ENCODE measurements at regions not wholly inside any gene's neighbourhood (a gene's known extent, or its start where the extent isn't known, plus 50 kb on each side); places are given as distances from the start of the nearest gene placed in this dataset.

DNA sequence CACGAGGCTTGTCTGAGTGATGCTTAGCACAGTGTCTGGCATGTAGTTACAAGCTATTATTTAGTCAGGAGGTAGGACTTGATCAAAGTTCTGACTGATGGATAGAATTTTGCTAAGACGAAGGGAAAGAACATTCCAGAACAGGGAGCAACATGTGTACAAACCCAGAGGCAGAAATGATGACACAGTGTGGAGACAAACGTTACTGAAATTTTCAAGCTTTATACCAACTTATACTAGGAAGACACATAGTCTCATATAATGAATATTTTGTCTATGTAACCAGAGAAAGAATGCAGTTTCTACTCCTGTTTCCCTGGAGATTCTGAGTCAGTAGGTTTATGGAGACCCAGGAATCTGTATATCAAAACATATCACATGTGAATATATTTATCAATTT lies 123.4 kb downstream of the FAM124B start:
- no peaks in the 10 kb centered on the region for H3K27me3 ChIP-seq (ENCODE audit: control insufficient read depth, insufficient read depth, low read length)
- ChIA-PET POLR2A (no interaction called here), CTCF (interaction anchor here (1.0 to 2.3 kb wide), 5 partner anchors 12 to 308 kb away, joined by 3 to 9 read pairs (median 4); partner anchors contain the start of gene SERPINE2)
- DNase-seq (ENCODE audit: low read depth): peak; percentile 31
- no peak overlapping the region for H3K4me3 ChIP-seq (ENCODE audit: low read depth, low read length)
- H3K36me3 ChIP-seq (ENCODE audit: control insufficient read depth, insufficient read depth, low read length): no peaks in the 10 kb centered on the region
- TF ChIP-seq, protein P1, sequence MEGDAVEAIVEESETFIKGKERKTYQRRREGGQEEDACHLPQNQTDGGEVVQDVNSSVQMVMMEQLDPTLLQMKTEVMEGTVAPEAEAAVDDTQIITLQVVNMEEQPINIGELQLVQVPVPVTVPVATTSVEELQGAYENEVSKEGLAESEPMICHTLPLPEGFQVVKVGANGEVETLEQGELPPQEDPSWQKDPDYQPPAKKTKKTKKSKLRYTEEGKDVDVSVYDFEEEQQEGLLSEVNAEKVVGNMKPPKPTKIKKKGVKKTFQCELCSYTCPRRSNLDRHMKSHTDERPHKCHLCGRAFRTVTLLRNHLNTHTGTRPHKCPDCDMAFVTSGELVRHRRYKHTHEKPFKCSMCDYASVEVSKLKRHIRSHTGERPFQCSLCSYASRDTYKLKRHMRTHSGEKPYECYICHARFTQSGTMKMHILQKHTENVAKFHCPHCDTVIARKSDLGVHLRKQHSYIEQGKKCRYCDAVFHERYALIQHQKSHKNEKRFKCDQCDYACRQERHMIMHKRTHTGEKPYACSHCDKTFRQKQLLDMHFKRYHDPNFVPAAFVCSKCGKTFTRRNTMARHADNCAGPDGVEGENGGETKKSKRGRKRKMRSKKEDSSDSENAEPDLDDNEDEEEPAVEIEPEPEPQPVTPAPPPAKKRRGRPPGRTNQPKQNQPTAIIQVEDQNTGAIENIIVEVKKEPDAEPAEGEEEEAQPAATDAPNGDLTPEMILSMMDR (IDR thresholded peaks at IDR 0.05; ENCODE audit: insufficient read depth, low read depth, low read length): no peak

DNA sequence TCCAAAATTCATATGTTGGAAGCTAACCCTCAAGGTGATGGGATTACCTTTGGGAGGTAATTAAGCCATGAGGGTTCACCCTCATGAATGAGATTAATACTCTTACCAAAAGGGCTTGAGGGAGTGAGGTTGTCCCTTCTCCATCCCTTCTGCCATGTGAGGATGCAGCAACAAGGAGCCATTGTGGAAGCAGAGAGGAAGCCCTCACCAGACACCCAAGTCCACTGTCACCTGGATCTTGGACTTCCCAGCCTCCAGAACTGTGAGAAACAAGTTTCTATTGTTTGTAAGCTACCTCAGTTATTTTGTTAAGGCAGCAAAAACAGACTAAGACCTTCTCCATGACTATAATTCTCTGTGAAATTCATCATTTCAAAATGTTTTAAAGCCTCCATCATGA lies 125.7 kb downstream of the FAM124B start:
- no peak for DNase-seq (ENCODE audit: low read depth)
- no peak overlapping the region for H3K4me3 ChIP-seq (ENCODE audit: low read depth, low read length)
- TF ChIP-seq, protein P1 (IDR thresholded peaks at IDR 0.05; ENCODE audit: insufficient read depth, low read depth, low read length): no peak
- H3K27me3 ChIP-seq (ENCODE audit: control insufficient read depth, insufficient read depth, low read length): no peaks in the 10 kb centered on the region
- ChIA-PET POLR2A (no interaction called here), CTCF (interaction anchor here (0.6 to 1.2 kb wide), 2 partner anchors 196 to 304 kb away, joined by 3 read pairs; no protein-coding TSS in a partner anchor)
- no peaks in the 10 kb centered on the region for H3K36me3 ChIP-seq (ENCODE audit: control insufficient read depth, insufficient read depth, low read length)

DNA sequence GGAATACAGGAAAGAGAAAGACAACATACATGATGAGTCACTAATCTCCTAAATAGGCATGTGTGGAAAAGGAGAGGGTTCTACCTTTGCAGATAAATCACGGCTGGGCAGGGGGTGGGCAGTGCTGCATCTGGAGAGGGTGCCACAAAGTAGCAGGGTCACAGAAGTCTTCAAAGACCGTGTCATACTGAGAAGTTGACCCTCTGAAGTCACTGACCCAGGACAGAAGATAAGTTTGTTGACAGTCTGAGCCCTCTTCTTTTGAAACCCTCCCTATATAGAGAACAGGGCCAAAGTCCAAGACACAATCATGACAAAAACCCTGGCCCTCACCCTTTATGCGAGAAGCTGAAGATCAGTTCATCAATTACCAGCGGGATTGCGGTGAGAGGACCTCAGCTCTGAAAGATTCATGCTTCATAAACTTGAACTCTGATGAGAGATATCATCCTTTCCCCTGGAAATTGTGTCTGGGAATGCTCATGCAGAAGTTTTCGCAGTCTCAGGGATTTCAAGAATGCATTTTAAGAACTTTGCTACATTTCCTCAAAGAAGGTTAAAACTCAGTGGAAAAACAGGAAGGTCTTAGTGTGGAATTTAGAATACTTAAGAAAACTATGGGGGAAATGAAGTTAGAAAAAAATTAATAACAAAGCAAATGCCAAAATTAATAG lies 129.5 kb downstream of the FAM124B start:
- Histone ChIP-seq H3K4me3 (ENCODE audit: low read depth, low read length) (no peak overlapping the region), H3K36me3 (ENCODE audit: control insufficient read depth, insufficient read depth, low read length) (no peaks in the 10 kb centered on the region), H3K27me3 (ENCODE audit: control insufficient read depth, insufficient read depth, low read length) (no peaks in the 10 kb centered on the region)
- ChIA-PET CTCF (interaction anchor here (0.5 to 4.7 kb wide), 4 partner anchors 11 to 302 kb away, joined by 4 to 17 read pairs (median 10); no protein-coding TSS in a partner anchor), POLR2A (interaction anchor here (0.6 kb wide), 1 partner anchor 312 kb away, joined by 3 read pairs; no protein-coding TSS in a partner anchor)
- no peak for DNase-seq (ENCODE audit: low read depth)
- TF ChIP-seq, protein P1 (IDR thresholded peaks at IDR 0.05; ENCODE audit: insufficient read depth, low read depth, low read length): no peak

DNA sequence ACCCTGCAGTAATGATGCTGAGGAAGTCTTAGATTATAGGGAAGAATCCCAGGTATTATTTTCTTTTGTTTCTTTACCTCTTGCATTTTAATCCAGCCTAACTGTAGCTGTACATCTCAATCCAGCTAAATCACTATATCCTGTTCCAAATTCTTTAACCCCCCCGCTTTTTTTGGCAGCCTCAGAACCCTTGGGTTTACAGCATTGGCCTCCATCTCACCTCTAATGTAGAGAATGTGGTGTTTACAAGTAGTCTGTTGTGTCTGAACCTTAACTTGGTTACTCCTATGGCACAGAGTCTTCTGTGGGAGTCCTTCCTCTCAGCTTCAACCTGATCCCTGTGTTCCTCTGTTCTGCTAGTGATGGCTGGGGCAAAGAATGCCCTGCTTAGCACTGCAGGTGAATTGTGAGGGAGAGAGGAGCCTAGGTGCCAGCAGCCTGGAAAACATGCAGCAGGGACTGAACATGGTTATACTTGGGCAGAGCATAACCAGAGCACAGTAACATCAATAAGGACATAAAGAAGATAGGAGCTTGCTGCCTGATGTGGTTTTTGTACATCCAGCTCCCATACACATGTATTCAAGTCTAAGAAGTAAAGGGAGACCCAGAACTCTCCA lies 130.2 kb downstream of the FAM124B start:
- POLR2A ChIA-PET: interaction anchor here (1.0 kb wide), 1 partner anchor 232 kb away, joined by 3 read pairs; the partner anchor contains the start of gene SERPINE2
- H3K4me3 ChIP-seq (ENCODE audit: low read depth, low read length): no peak overlapping the region
- H3K36me3 ChIP-seq (ENCODE audit: control insufficient read depth, insufficient read depth, low read length): no peaks in the 10 kb centered on the region
- TF ChIP-seq, protein P1 (IDR thresholded peaks at IDR 0.05; ENCODE audit: insufficient read depth, low read depth, low read length): no peak
- DNase-seq (ENCODE audit: low read depth): no peak
- CTCF ChIA-PET: interaction anchor here (0.5 to 4.7 kb wide), 3 partner anchors 12 to 278 kb away, joined by 5 to 17 read pairs (median 14); no protein-coding TSS in a partner anchor
- no peaks in the 10 kb centered on the region for H3K27me3 ChIP-seq (ENCODE audit: control insufficient read depth, insufficient read depth, low read length)

DNA sequence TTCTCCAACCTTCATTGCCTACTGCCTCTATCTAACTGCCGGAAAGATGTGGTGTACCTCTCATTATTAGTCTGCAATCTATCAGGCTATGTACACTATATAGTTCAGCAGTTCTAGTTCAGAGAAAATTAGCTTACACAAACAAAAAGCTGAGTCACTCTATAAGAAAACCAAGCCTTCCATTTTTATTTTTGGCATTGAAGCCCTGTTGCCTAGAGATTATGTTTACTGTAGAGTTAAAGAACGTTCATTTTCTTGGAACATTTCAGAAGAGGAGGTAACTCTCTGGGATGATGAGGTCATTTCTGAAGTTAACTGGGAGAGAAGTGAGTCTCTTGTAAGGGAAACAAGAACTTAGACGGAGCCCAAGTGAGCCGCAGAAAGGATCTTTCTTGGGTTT lies 133.5 kb downstream of the FAM124B start:
- ChIA-PET POLR2A (no interaction called here), CTCF (interaction anchor here (0.6 to 1.3 kb wide), 2 partner anchors 15 to 275 kb away, joined by 3 read pairs; no protein-coding TSS in a partner anchor)
- Histone ChIP-seq H3K4me3 (ENCODE audit: low read depth, low read length) (no peak overlapping the region), H3K27me3 (ENCODE audit: control insufficient read depth, insufficient read depth, low read length) (no peaks in the 10 kb centered on the region), H3K36me3 (ENCODE audit: control insufficient read depth, insufficient read depth, low read length) (no peaks in the 10 kb centered on the region)
- peak; percentile 41 for DNase-seq (ENCODE audit: low read depth)
- TF ChIP-seq, protein P1 (IDR thresholded peaks at IDR 0.05; ENCODE audit: insufficient read depth, low read depth, low read length): no peak
